SU-DHL-6 (cell line): ENCODE measurements at regions not wholly inside any gene's neighbourhood (a gene's known extent, or its start where the extent isn't known, plus 50 kb on each side); places are given as distances from the start of the nearest gene placed in this dataset.

ENCODE experiments used
- CTCF ChIP-seq: fragments of 200-600 bp; sonication (generic); IDR thresholded peaks from one replicate; pipeline ENCODE4 v1.5.1; 2017; ENCODE audit warnings: antibody characterized with exemption, mild to moderate bottlenecking, low read length, moderate library complexity; ENCODE audit not compliant: insufficient read depth, poor library complexity, severe bottlenecking
- EZH2phosphoT487 ChIP-seq: fragments of 200-600 bp; sonication (generic), shearing (Covaris generic); conservative IDR thresholded peaks from 2 replicates; pipeline ENCODE4 v1.6.1; 2018; ENCODE audit warnings: mild to moderate bottlenecking, antibody characterized with exemption, low read length, moderate library complexity, mixed read lengths

- no peak for TF ChIP-seq CTCF
- no peak for TF ChIP-seq EZH2phosphoT487
Observed at GRCh38 chr5:175013251-175013650, 288.9 kb downstream of the MSX2 start.
